Pancreas (tissue), 10 donors: ENCODE measurements at regions not wholly inside any gene's neighbourhood (a gene's known extent, or its start where the extent isn't known, plus 50 kb on each side); places are given as distances from the start of the nearest gene placed in this dataset.

Source experiments
- ATAC-seq, 4 donors: fragments of 200-7000 bp; cut with Tn5 transposase; one replicate each; pipeline versions ENCODE4 v1.8.0 to v1.9.1; 2020; ENCODE audit warnings: mild to moderate bottlenecking in 4 of 4, moderate library complexity in 4 of 4
- DNase-seq, 6 donors: peaks; one replicate each; pipeline ENCODE4 v3.0.0-alpha.2; 2020
- FAIRE-seq: peaks from 2 replicates; lab custom pipeline; 2012; peaks lifted over from hg19 to GRCh38; lab: Jason Lieb, UNC
- H3K27ac ChIP-seq, 4 donors: fragments of 200-600 bp; sonication (generic); 1 replicate in 3 of 4; 2 replicates in 1 of 4; pipeline versions ENCODE4 v1.5.0 to v1.8.0; 2020
- H3K27me3 ChIP-seq, 4 donors: fragments of 200-600 bp; one replicate each; pipeline ENCODE4 v1.8.0; 2021
- H3K36me3 ChIP-seq, 3 donors: fragments of 200-600 bp; sonication (generic) in 1 of 3; one replicate each; pipeline versions ENCODE4 v1.5.0 to v1.8.0; 2020 to 2021
- H3K4me1 ChIP-seq, 3 donors: fragments of 200-600 bp; one replicate each; pipeline ENCODE4 v1.8.0; 2021
- H3K4me3 ChIP-seq, 4 donors: fragments of 200-600 bp; sonication (generic) in 2 of 4; one replicate each; pipeline versions ENCODE4 v1.5.0 to v1.8.0; 2020 to 2021
- H3K9me3 ChIP-seq, 4 donors: fragments of 200-600 bp; one replicate each; pipeline ENCODE4 v1.8.0; 2021
- WGBS, 2 donors: extraction: QIAGEN DNeasy Blood & Tissue Kit; methylation state at CpG; one replicate each; pipeline ENCODE4 v1.1.7; 2013; 5-methylcytosine and 5-hydroxymethylcytosine counted together
- intact Hi-C, 3 donors: fragments of 100-400 bp; cut with DNase I; formaldehyde crosslinking; loops; one replicate each; pipeline versions ENCODE4 v1.11.1 to v1.14.2; 2022
- TF ChIP-seq, protein P1 (sequence below), 4 donors: fragments of 200-600 bp; sonication (generic) in 3 of 4; IDR thresholded peaks; one replicate each; pipeline versions ENCODE4 v1.5.0 to v1.8.0; 2021; ENCODE audit warnings: antibody characterized with exemption in 4 of 4
- donor health status: healthy with polysubstance abuse.
- donor health status: DM: no; HTN: no; CAD: no; lungs with moderate emphysema.
- donor health status: DM: no; HTN: no; CAD: no.
- donor health status: control.
- donor health status: control.
- donor health status: Bipolar disorder and iron deficiency.
- donor health status: DM: yes; HTN: yes; CAD: no.
- donor health status: DM: no; HTN: no; CAD: no.
- donor health status: DM: no; HTN: no; CAD: no.
- donor health status: DM: yes; HTN: yes; CAD: no.

DNA sequence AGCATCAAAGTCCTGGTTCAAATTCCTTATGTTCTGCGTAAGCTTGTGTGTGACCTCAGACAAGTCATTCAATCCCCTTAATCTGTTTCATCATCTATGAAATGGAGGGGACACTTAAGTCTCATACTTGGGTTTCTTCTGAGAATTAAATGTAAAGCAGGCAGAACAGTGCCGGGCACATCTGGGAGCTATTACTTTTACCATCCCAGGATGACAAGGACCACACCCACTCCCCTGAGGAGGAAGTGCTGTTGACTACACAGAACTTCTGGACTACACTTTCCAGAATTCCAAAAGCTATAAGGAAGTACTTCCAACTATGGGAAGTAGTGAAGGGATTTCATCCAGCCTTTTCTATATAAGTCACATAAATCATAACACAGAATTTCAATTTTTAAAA lies 294.9 kb downstream of the IPMK start:
- DNase-seq (no peak), ATAC-seq (no peak), FAIRE-seq (no peak)
- Histone ChIP-seq H3K27ac (no peak overlapping the region), H3K4me3 (no peak overlapping the region), H3K4me1 (no peaks in the 10 kb centered on the region), H3K9me3 (no peaks in the 10 kb centered on the region), H3K27me3 (no peaks in the 10 kb centered on the region), H3K36me3 (no peaks in the 10 kb centered on the region)
- intact Hi-C loops: no loop called here
- WGBS, 2 donors: 86 to 95% methylated on average over 2 of the region's 2 CpGs
- TF ChIP-seq, protein P1, sequence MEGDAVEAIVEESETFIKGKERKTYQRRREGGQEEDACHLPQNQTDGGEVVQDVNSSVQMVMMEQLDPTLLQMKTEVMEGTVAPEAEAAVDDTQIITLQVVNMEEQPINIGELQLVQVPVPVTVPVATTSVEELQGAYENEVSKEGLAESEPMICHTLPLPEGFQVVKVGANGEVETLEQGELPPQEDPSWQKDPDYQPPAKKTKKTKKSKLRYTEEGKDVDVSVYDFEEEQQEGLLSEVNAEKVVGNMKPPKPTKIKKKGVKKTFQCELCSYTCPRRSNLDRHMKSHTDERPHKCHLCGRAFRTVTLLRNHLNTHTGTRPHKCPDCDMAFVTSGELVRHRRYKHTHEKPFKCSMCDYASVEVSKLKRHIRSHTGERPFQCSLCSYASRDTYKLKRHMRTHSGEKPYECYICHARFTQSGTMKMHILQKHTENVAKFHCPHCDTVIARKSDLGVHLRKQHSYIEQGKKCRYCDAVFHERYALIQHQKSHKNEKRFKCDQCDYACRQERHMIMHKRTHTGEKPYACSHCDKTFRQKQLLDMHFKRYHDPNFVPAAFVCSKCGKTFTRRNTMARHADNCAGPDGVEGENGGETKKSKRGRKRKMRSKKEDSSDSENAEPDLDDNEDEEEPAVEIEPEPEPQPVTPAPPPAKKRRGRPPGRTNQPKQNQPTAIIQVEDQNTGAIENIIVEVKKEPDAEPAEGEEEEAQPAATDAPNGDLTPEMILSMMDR (IDR thresholded peaks at IDR 0.05): no peak

DNA sequence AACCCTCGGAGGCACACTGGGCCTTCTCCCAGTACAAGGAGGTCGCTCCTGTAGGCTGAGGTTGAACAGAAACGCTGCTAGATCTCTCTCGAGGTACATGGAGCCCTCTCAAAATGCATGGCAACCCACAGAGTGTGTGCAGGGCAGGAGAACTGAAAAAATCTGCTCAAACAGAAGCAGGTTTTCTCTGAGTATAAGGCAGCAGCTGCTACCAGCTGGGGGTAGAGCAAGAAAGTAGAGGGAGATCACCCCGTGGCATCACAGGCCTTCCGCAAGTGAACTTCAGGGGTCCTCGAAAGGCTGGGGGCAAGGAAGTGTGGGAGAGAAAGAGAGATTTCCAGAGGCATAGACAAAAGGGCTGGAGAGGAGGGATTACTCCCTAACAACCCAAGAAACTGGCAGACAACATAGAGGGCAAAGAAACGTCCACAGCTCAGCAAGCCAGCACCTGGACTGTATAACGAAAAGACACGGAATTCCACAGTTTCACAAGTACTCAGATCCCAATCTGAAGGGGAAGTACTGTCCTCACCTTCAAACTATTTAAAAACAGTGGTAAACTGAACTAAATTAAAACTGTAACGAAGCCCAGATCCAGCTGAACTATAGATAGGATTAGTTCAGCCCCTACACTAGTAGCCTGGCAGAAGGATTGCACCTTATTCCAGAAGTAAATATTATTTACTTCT lies 299.2 kb downstream of the IPMK start:
- FAIRE-seq (no peak), ATAC-seq (peak in 2 of 4 donors; percentile 43 to 47), DNase-seq (no peak)
- TF ChIP-seq, protein P1 (IDR thresholded peaks at IDR 0.05): no peak
- 64 to 72% methylated on average over 11 of the region's 11 CpGs for WGBS, 2 donors
- intact Hi-C loops: no loop called here
- H3K27ac ChIP-seq: no peak overlapping the region
- H3K9me3 ChIP-seq: no peaks in the 10 kb centered on the region
- no peaks in the 10 kb centered on the region for H3K36me3 ChIP-seq
- no peaks in the 10 kb centered on the region for H3K4me1 ChIP-seq
- no peaks in the 10 kb centered on the region for H3K27me3 ChIP-seq
- H3K4me3 ChIP-seq: no peak overlapping the region

DNA sequence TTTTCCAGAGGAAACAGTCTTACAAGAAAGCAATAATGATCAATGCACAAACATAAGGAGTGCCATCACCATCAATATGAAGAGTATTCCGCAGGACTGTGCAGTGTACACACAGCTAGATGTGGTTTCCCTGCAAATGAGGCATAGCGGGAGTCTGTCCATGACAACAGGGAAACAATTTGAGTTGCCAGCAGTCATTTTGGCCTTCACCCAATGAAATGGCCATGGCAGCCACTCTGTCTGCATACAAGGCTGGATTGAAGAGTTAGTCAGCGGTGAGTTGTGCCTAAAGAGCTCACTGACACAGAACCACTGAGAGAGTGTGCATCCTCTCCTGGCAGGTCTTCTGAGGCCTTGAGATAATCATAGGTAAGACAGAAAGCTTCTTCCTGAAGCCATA lies 303.3 kb downstream of the IPMK start:
- H3K4me3 ChIP-seq: no peak overlapping the region
- no peaks in the 10 kb centered on the region for H3K27me3 ChIP-seq
- no peaks in the 10 kb centered on the region for H3K9me3 ChIP-seq
- TF ChIP-seq, protein P1 (IDR thresholded peaks at IDR 0.05): no peak
- 73 to 80% methylated on average over 3 of the region's 3 CpGs for WGBS, 2 donors
- no peak for FAIRE-seq
- no peaks in the 10 kb centered on the region for H3K4me1 ChIP-seq
- H3K36me3 ChIP-seq: no peaks in the 10 kb centered on the region
- peak in 3 of 4 donors; percentile 31 to 63 (median 62) for ATAC-seq
- intact Hi-C loops: no loop called here
- DNase-seq: no peak
- no peak overlapping the region for H3K27ac ChIP-seq

DNA sequence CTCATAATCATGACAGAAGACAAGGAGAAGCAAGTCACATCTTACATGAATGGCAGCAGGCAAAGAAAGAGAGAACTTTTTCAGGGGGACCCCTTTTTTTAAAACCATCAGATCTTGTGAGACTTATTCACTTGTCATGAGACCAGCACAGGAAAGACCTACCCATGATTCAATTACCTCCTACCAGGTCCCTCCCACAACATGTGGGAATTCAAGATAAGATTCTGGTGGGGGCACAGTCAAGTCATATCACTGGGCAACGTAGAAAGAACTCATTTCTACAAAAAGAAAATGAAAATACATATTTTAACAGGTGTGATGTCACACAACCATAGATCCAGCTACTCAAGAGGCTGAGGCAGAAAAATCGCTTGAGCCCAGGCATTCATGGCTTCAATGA lies 304.1 kb downstream of the IPMK start:
- Histone ChIP-seq H3K4me3 (no peak overlapping the region), H3K27me3 (no peaks in the 10 kb centered on the region), H3K9me3 (no peaks in the 10 kb centered on the region), H3K36me3 (no peaks in the 10 kb centered on the region), H3K27ac (no peak overlapping the region), H3K4me1 (no peaks in the 10 kb centered on the region)
- intact Hi-C loops: no loop called here
- no peak for DNase-seq
- TF ChIP-seq, protein P1 (IDR thresholded peaks at IDR 0.05): no peak
- WGBS, 2 donors: 52 to 58% methylated on average over 2 of the region's 2 CpGs
- no peak for FAIRE-seq
- ATAC-seq: no peak

DNA sequence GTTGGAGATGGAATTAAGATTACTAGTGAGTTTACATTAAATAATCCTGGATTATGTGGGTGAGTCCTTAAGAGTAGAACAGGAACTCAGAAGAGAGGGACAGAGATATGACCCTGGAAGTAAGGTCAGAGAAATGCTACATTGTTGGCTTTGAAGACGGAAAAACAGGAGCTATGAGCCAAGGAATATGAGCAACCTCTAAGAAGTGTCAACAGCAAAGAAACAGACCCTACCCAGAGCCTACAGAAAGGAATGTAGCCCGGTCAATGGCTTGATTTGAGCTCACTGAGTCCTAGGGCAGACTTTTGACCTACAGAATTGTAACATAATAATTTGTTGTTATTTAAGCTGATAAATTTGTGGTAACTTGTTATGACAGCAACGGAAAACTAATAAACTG lies 304.9 kb downstream of the IPMK start:
- no peaks in the 10 kb centered on the region for H3K36me3 ChIP-seq
- no peak overlapping the region for H3K27ac ChIP-seq
- intact Hi-C loops: no loop called here
- no peaks in the 10 kb centered on the region for H3K27me3 ChIP-seq
- 68 to 86% methylated on average over 3 of the region's 3 CpGs for WGBS, 2 donors
- ATAC-seq (no peak), DNase-seq (no peak), FAIRE-seq (no peak)
- TF ChIP-seq, protein P1 (IDR thresholded peaks at IDR 0.05): no peak
- H3K4me3 ChIP-seq: no peak overlapping the region
- H3K4me1 ChIP-seq: no peaks in the 10 kb centered on the region
- no peaks in the 10 kb centered on the region for H3K9me3 ChIP-seq
